ENCODE measurements at regions not wholly inside any gene's neighbourhood (a gene's known extent, or its start where the extent isn't known, plus 50 kb on each side); places are given as distances from the start of the nearest gene placed in this dataset.

DNA sequence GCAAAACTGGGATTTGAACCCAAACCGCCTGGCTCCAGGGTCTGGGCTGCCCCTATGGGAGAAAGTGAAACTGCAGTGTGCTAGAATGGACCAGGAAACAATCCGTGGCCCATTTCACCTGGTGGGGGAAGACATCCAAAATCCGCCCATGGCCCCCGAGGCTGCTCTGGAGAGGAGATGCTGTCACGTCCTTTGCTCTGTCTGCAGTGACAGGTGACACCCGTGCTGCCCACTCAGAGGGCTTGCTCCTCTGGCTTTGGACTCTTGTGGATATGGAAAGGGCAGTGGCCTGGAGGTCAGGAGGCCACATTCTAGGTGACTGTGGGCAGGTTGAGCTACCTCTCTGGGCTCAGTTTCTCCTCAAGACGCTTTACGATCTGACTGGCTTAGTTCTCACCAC is 151.2 kb upstream of the GPR26 start:
- Histone ChIP-seq H2BK15ac (ENCODE audit: low read depth, low read length) (no peak overlapping the region), H4K91ac (ENCODE audit: insufficient read length, low read depth, low read length) (no peak overlapping the region), H2BK20ac (ENCODE audit: low read depth, low read length, poor library complexity, severe bottlenecking) (no peak overlapping the region), H3K79me2 (ENCODE audit: insufficient read depth, low read length) (no peaks in the 10 kb centered on the region), H2BK5ac (ENCODE audit: insufficient read length, low read length) (no peak overlapping the region), H3K14ac (ENCODE audit: insufficient read depth, low read length) (no peak overlapping the region), H2AFZ (ENCODE audit: low read length) (no peak overlapping the region), H3K27ac (ENCODE audit: insufficient read length, low read depth, low read length) (no peak overlapping the region), H3K9me3 (ENCODE audit: control insufficient read depth, low read depth, low read length) (no peaks in the 10 kb centered on the region), H4K20me1 (ENCODE audit: control insufficient read depth, insufficient read depth, insufficient read length) (no peaks in the 10 kb centered on the region), H3K56ac (ENCODE audit: insufficient read length, low read depth, low read length) (no peak overlapping the region), H3K23me2 (ENCODE audit: insufficient read length, low read depth, low read length, poor library complexity, severe bottlenecking) (no peaks in the 10 kb centered on the region), H3K18ac (ENCODE audit: insufficient read length, low read depth, low read length) (no peak overlapping the region), H3K4ac (ENCODE audit: low read depth, low read length) (no peak overlapping the region), H3K27me3 (ENCODE audit: insufficient read depth, low read length) (no peaks in the 10 kb centered on the region), H4K8ac (replicated peaks; ENCODE audit: insufficient read length, low read depth, low read length) (no peak overlapping the region), H4K5ac (ENCODE audit: insufficient read length, low read depth, low read length) (no peak overlapping the region), H3K9ac (ENCODE audit: extremely low read depth, insufficient read length, low read length) (no peak overlapping the region), H3K4me2 (ENCODE audit: insufficient read depth, insufficient read length, low read length) (no peak overlapping the region), H2BK12ac (ENCODE audit: insufficient read length, low read depth, low read length) (no peak overlapping the region), H3K79me1 (ENCODE audit: insufficient read depth, low read depth, low read length, poor library complexity, severe bottlenecking) (no peaks in the 10 kb centered on the region), H2AK5ac (ENCODE audit: insufficient read length, low read length) (no peak overlapping the region), H3K23ac (ENCODE audit: insufficient read length, low read depth, low read length) (no peak overlapping the region), H3K4me1 (ENCODE audit: insufficient read depth, low read length) (0 out of 2 replicates have a peak, but pooled peaks cover 3% of the 10 kb centered on the region), H3T11ph (ENCODE audit: low read length) (no peak overlapping the region), H2BK120ac (ENCODE audit: low read depth, low read length, poor library complexity, severe bottlenecking) (no peak overlapping the region)
- TF ChIP-seq, protein P1, sequence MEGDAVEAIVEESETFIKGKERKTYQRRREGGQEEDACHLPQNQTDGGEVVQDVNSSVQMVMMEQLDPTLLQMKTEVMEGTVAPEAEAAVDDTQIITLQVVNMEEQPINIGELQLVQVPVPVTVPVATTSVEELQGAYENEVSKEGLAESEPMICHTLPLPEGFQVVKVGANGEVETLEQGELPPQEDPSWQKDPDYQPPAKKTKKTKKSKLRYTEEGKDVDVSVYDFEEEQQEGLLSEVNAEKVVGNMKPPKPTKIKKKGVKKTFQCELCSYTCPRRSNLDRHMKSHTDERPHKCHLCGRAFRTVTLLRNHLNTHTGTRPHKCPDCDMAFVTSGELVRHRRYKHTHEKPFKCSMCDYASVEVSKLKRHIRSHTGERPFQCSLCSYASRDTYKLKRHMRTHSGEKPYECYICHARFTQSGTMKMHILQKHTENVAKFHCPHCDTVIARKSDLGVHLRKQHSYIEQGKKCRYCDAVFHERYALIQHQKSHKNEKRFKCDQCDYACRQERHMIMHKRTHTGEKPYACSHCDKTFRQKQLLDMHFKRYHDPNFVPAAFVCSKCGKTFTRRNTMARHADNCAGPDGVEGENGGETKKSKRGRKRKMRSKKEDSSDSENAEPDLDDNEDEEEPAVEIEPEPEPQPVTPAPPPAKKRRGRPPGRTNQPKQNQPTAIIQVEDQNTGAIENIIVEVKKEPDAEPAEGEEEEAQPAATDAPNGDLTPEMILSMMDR (conservative IDR thresholded peaks at IDR 0.05) = no peak
- Mint-ChIP-seq H3K9me3 (no peaks in the 10 kb centered on the region), H3K27ac (no peak overlapping the region), H3K4me1 (peaks cover 33 to 38% of the 10 kb centered on the region in 2 experiments), H3K27me3 (ENCODE audit: low read depth) (peaks cover 4% of the 10 kb centered on the region), H3K36me3 (ENCODE audit: insufficient read depth in 1 of 3, low read depth in 3 of 3) (no peaks in the 10 kb centered on the region), H3K4me3 (no peak overlapping the region; a peak in 1 of 5 replicates)
- no CpG with 5 or more reads among the region's 8 CpGs for WGBS (ENCODE audit: extremely low coverage, insufficient read length, low lambda C conversion rate)
- DNase-seq = no peak

All from H9 (cell line).